ENCODE measurements at regions not wholly inside any gene's neighbourhood (a gene's known extent, or its start where the extent isn't known, plus 50 kb on each side); places are given as distances from the start of the nearest gene placed in this dataset.

DNA sequence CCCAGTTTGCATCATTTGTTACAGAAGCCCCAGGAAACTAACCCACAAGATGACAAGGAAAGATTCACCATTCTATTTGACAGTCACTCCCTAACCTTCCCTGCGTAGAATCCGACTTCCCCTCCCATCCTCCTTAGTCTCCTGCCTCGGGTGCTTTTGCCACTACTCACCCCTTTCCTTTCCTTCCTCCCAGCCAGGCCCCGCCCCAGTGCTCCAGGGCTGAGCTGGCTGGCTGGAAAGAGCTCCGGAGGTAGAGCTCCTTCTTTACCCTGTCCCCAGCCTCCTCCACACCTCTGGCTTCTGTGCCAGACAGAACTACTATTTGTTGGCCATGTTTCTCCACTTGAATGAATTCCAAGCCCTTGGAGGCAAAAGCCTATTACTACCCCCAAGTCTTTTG, 317.6 kb upstream of the NCKAP5 start:
- WGBS, 3 donors, result 64 to 72% (median 69%) methylated on average over 5 of the region's 5 CpGs
- ATAC-seq, result no peak

DNA sequence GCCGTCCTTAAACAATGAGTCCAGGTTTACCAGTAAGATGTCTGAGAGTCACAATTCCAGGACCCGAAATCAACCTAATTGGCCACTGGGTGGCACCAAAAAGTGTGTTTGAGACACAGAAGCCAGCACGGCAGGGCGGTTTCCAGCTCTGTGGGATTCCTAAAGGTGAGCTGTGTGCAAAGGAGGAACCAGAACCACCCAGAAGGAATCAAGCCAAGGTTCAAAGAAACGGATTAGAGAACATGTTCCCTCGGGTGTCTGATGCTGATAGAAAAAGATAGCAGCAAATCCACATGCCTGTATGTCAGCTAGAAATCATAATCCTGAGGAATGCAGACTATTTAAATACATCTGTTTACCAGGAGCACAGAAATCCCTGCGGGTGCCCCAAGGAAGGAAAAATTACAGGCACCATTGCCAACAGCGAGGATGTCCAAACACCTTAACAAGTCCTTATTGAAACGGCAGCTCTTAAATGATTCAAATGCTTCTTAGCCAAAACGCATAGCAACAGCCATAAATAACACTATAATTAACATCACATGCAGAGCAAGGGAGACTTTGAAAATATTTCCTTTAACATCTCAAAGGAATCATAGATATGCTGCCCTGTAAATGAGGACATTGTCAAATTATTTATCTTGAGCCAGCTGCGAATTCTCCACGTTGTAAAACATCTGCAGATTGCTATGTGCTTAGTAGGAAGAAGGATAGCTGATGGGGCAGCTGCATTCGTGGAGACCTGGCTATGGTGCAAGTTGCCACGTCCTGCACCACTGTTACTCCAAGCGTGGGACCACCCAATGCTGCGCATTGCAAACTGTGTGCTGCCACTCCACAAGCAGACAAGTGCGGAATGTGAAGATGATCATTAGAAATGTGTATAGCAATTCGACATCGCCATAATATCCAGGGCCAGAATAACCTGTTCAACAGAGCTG, 318.7 kb upstream of the NCKAP5 start:
- DNase-seq (peak; percentile 49 to 67), ATAC-seq (peak; percentile 53 to 67 (median 58))
- no peak overlapping the region for H3K4me3 ChIP-seq
- no peaks in the 10 kb centered on the region for H3K9me3 ChIP-seq
- TF ChIP-seq, protein P1, sequence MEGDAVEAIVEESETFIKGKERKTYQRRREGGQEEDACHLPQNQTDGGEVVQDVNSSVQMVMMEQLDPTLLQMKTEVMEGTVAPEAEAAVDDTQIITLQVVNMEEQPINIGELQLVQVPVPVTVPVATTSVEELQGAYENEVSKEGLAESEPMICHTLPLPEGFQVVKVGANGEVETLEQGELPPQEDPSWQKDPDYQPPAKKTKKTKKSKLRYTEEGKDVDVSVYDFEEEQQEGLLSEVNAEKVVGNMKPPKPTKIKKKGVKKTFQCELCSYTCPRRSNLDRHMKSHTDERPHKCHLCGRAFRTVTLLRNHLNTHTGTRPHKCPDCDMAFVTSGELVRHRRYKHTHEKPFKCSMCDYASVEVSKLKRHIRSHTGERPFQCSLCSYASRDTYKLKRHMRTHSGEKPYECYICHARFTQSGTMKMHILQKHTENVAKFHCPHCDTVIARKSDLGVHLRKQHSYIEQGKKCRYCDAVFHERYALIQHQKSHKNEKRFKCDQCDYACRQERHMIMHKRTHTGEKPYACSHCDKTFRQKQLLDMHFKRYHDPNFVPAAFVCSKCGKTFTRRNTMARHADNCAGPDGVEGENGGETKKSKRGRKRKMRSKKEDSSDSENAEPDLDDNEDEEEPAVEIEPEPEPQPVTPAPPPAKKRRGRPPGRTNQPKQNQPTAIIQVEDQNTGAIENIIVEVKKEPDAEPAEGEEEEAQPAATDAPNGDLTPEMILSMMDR (IDR thresholded peaks at IDR 0.05), result peak; percentile 60
- peaks cover 0 to 4% (median 0%) of the 10 kb centered on the region in 3 donors for H3K27me3 ChIP-seq (ENCODE audit: insufficient read depth in 3 of 3, low read length in 2 of 3)
- H3K4me1 ChIP-seq, result no peaks in the 10 kb centered on the region
- intact Hi-C loops (cut with DNase I), result loop anchor here in 1 of 2 donors (2.0 to 10.0 kb wide), 3 partner anchors 230 to 524 kb away; no protein-coding TSS in a partner anchor
- no peak overlapping the region for H3K27ac ChIP-seq
- H3K36me3 ChIP-seq (ENCODE audit: insufficient read depth in 1 of 2, low read depth in 1 of 2), result no peaks in the 10 kb centered on the region
- 24 to 25% (median 25%) methylated on average over 19 of the region's 19 CpGs for WGBS, 3 donors

More for the DNA sequence above, 317.6 kb upstream of the NCKAP5 start:
- H3K9me3 ChIP-seq, result no peaks in the 10 kb centered on the region
- no peaks in the 10 kb centered on the region for H3K36me3 ChIP-seq (ENCODE audit: insufficient read depth in 1 of 2, low read depth in 1 of 2)
- H3K4me1 ChIP-seq, result no peaks in the 10 kb centered on the region
- peaks cover 0 to 9% (median 0%) of the 10 kb centered on the region in 3 donors for H3K27me3 ChIP-seq (ENCODE audit: insufficient read depth in 3 of 3, low read length in 2 of 3)
- no peak for DNase-seq
- intact Hi-C loops (cut with DNase I), result loop anchor here in 1 of 2 donors (2.0 to 10.0 kb wide), 3 partner anchors 231 to 525 kb away; no protein-coding TSS in a partner anchor
- H3K27ac ChIP-seq, result no peak overlapping the region
- no peak overlapping the region for H3K4me3 ChIP-seq
- TF ChIP-seq, protein P1 (IDR thresholded peaks at IDR 0.05), result no peak

GRCh38 chr2:133887676-133888040, 319.4 kb upstream of the NCKAP5 start:
- peaks cover 0 to 4% (median 0%) of the 10 kb centered on the region in 3 donors for H3K27me3 ChIP-seq (ENCODE audit: insufficient read depth in 3 of 3, low read length in 2 of 3)
- H3K36me3 ChIP-seq (ENCODE audit: insufficient read depth in 1 of 2, low read depth in 1 of 2), result no peaks in the 10 kb centered on the region

GRCh38 chr2:133888107-133888506, 319.8 kb upstream of the NCKAP5 start:
- Histone ChIP-seq H3K27ac (no peak overlapping the region), H3K9me3 (no peaks in the 10 kb centered on the region), H3K4me1 (no peaks in the 10 kb centered on the region), H3K36me3 (ENCODE audit: insufficient read depth in 1 of 2, low read depth in 1 of 2) (no peaks in the 10 kb centered on the region), H3K27me3 (ENCODE audit: insufficient read depth in 3 of 3, low read length in 2 of 3) (peaks cover 0 to 4% (median 0%) of the 10 kb centered on the region in 3 donors), H3K4me3 (no peak overlapping the region)
- intact Hi-C loops (cut with DNase I), result loop anchor here in 1 of 2 donors (5.0 to 10.0 kb wide), 2 partner anchors 229 to 357 kb away; no protein-coding TSS in a partner anchor
- DNase-seq (no peak), ATAC-seq (no peak)
- 96% methylated on average over 8 of the region's 8 CpGs for WGBS, 3 donors
- TF ChIP-seq, protein P1 (IDR thresholded peaks at IDR 0.05), result no peak

More at GRCh38 chr2:133887676-133888040, 319.4 kb upstream of the NCKAP5 start:
- no peak overlapping the region for H3K27ac ChIP-seq
- no peaks in the 10 kb centered on the region for H3K4me1 ChIP-seq
- intact Hi-C loops (cut with DNase I), result loop anchor here in 1 of 2 donors (2.0 to 10.0 kb wide), 3 partner anchors 230 to 523 kb away; no protein-coding TSS in a partner anchor
- no peak for ATAC-seq
- TF ChIP-seq, protein P1 (IDR thresholded peaks at IDR 0.05), result no peak
- H3K4me3 ChIP-seq, result no peak overlapping the region
- WGBS, 3 donors, result 69 to 82% (median 74%) methylated on average over 4 of the region's 4 CpGs
- DNase-seq, result no peak
- H3K9me3 ChIP-seq, result no peaks in the 10 kb centered on the region

Measured in psoas muscle (tissue), 7 donors.